Nucleus accumbens (tissue), 56 donors: ENCODE measurements at regions not wholly inside any gene's neighbourhood (a gene's known extent, or its start where the extent isn't known, plus 50 kb on each side); places are given as distances from the start of the nearest gene placed in this dataset.

Source experiments
- DNase-seq, 56 donors: peaks; one replicate each; lab custom pipeline; 2025; lab: John Stamatoyannopoulos, UW

DNA sequence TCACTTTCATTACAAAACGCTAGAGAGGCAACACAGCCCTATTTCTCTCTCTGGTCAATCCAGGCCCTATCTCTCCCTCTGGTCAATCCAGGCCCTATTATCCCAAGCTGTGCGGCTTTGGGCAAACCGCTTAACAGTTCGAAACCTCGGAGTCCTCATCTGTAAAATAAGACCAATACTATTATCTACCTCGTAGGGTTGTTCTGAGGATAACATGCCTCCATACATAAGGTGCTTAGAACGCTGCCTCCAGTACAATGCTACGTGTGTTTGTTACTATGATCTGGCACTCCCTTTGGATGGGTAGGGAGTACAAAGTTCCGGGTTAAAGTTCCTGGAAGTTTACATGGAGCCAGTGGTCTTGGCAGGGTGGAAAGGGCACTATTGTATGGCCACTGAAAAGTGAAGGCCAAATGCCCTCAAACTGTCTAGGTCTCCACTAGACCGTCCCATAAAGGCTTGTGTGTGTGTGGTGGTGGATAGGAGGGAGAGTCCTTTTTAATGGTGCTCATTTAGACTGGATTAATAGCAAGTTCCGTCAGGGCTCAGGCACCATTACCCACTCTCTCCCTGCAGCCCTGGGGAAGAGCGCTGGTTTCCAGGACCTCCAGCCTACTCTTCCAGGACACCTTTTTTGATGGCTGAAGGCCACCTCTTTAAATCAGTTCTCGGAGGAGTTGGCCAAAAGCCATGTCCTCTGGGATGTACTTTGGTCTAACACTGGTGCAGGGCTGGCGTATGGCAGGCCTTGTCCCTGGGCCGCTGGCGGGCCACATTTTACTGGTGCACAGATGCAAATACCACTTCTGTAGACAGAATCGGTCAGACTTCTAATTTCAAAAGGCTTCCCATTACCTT, 75.6 kb upstream of the BCOR start:
- DNase-seq, result no peak

DNA sequence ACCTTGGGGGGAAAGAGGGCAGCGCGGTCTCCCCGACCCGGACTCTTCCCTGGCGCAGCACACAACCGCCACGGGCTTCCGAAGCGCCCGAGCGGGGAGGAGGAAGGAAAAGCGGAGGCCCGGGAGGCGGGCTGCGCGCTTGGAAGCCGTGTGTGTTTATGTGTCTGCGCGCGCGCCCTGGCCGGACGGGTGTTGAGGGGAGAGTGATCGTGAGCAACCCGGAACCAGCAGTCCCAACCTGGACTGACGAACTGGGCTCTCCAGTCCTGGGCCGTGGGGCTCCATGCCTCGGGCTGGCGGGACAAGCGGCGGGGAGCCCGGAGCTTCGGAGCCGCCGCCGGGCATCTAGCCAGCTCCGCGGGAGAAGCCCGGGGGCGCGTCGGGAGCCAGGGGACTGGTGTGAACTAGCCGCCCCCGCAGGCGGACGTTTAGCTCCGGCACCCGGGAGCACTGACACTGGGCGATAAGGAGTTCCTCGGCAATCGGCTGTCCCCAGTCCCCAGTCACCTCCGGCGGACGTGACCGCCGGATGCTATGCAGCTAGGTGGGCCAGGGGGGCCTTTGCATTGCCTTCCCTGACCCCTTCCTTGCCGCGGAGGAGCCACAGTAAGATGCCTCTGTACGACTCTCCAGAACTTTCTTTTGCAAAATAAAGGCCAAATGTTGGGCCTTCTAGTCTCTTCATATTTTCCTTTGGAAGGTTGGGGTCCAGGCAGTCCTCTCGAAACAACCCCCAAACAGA, 74.8 kb upstream of the BCOR start:
- peak in 18 of 56 donors; percentile 0 to 38 (median 14) for DNase-seq

GRCh38 chrX:40171513-40172400, 74.0 kb upstream of the BCOR start:
- peak in 13 of 56 donors; percentile 6 to 40 (median 25) for DNase-seq

DNA sequence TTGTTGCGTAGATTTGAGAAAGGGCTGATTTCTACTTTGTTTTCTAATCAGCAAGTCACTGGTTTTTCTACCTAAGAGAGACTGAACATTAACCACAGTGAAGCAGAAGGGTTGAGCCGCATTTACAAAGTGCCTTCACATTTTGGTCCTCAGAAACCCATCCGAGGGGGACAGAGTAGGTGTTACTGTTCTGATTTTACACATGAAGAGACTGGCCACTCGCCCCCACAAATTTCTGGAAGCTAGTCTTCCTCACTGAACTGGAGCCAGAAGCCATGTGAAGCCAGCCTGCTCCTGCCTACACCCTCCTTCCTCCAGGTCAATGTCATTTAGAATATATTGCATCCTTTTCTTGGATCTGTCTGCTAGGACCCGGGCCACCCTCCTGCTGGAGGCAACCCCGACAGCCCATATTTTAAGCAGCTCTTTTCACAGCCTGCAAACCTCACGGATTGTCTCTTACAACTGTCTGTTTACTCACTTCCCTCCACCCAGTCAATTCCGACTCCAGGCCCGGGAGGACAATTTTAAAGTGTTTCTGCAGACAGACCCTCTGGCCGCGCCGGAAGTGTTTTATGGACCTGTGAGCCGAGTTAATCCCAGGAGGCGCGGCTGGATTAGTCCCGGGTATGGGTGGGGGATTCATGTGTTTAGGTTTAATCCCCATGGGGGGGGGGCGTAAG, 73.2 kb upstream of the BCOR start:
- peak in 1 of 56 donors; percentile 4 for DNase-seq

- DNase-seq, result peak in 1 of 56 donors; percentile 22
Measured at GRCh38 chrX:40169193-40170101, 71.7 kb upstream of the BCOR start.

- DNase-seq, result no peak
Measured at GRCh38 chrX:40168480-40169011, 70.8 kb upstream of the BCOR start.

GRCh38 chrX:40167850-40168479, 70.2 kb upstream of the BCOR start:
- peak in 20 of 56 donors; percentile 0 to 55 (median 20) for DNase-seq

DNA sequence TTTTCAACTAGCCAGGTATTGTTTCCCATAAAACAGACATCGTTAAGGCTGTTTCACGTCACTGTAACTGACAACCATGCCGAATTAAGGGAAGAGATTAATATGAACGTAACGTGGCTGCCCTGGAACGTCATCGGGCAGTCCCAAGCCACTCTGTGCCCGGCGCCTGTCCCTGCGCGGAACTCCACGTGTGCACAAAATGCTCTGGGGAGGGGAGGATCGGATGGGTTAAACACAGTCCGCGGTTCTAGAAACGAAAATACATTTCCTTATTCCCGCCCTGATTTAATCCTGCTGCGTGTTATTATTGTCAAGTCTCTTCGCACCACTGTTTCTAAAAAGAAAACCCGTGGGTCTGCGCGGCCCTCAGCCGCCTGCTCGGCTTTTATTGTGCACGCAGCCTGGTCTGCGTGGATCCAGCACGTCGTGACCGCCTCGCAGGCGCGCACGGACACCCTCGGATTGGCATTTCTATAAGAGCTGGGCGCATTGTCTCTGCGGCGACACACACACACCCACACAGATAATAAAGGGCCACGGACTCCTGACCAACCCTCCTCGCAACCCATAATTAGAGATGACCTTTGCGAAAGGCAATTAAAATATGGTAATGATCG, 69.6 kb upstream of the BCOR start:
- DNase-seq, result no peak

DNA sequence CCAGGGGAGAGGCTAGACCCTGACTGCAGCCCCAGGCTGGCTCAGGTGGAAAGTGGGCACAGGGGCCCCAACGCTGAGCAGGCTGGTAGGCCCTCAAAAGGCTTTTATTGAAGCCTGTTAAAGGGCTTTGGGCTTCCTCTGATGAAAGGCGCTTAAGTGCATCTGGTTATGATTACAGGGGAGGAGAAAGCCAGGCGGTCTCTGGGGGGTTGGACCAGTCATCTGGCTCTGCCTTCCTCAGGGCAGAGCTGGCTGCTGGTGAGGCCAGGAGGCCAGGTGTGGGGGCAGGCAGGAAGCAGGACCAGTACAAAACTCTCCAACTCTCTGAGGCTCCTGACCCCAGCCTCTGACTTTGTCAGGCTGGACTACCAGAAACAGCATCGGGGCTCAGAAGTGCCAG, 68.8 kb upstream of the BCOR start:
- no peak for DNase-seq

- no peak for DNase-seq
Measured at GRCh38 chrX:40165861-40166260, 68.1 kb upstream of the BCOR start.

DNA sequence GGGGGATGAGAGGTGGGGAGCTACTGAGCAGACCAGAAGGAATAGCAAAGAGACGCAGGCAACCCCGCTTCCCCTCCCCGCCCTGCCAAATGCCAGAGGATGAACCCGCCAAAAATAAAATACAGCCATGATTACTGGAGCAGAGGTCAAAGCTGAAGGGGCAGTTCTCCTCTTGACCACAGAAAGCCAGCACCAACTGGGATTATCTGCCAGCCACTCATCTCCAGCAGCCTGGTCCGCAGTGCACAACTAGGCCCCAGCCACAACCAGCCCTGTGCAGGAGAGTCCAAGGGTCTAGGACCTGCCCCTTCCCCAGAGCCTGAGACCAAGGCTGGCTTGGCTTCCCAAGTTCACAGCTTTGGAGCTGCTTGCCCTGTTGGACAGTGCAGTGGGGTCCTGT, 67.4 kb upstream of the BCOR start:
- DNase-seq, result no peak

DNA sequence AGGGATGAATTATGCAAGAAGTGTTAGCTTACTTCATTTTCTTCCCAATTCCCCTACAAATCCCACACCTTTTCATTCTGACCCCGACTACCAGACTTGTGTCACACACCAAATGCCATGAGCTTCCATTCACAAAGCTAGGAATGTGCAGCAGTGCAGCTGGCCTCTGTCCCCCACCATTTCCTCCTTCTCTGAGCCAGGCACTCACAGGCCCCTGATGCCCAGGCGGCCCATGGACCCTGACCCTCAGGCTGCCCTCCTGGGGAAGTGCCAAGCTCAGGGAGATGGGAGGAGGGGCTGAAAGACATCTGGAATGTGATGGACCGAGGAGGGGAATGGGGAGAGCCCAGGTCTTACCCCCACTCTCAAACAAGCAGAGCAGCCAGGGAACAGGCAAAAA, 67.0 kb upstream of the BCOR start:
- no peak for DNase-seq

GRCh38 chrX:40158036-40158706, 60.4 kb upstream of the BCOR start:
- DNase-seq, result peak in 21 of 56 donors; percentile 2 to 47 (median 30)

DNA sequence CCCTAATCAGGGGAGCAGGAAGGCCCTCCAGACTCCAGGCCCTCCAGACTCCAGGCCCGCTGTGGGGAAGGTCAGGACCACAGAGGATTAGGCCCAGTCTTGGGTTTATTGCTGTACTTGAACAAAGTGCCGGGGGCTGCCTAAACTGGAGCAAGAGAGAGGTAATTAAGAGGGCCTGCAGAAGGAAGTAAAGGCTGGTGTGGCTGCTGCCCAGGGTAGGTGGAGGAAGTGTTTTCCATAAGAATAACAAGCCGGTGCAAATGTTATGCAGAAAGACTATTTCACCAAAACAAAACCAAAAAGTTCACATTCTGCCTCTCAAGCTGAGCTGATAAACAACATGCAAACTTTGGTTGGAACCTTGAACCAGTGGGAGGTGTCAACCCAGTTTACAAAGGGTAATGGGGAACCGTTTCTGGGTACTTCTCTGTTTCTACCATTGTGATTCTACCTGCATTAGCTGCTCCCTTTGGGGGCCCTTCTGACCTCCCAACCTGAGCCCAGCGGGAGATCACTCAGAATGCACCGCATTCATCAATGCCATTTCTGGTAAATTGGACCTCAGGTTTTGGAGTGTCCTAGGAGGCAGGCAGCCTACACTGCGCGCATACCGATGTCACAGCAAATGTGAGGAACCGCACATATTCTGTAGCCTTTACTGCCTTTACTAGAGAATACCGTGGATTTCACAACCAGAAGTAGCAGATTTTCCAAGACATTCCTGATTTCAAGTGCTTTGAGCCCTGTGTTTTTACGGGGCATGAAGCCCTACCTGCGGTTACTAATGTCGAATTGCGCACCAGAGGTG, 59.7 kb upstream of the BCOR start:
- DNase-seq, result no peak

DNA sequence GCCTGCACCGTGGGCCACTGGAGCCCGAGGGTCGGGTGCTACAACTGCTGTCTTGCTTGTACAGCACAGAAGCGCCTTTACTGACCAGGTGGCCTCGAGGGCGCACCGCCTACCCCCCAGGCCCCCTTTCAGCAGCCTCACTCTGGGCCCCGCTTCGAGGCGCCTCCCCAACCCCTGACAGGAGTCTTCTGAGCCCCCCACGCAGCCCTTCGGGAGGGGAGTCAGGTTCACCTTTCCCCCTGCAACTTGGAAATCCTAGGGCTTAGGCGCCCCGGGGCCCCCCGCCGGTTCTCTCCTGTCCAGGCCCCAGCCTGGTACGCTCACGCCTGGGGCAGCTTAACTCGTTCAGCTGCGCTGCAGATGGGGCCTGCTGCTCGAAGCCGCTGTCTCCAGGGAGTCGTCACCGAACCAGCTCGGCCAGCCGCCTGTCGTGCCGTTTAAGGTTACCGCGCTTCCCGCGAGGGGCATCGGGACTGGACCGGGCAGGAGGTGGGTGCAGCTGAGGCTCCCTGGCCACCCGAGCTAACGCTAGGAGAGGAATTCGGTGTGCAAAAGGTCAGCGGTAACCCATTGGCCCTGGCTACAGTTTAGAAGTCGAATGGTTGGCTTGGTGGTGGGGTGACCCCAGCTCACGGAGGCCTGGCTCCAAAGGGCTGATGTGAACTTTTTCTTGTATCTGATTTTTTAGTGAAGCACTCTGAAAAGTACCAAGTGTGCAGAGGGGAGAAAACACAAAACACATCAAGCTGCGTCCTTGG, 58.9 kb upstream of the BCOR start:
- DNase-seq, result no peak
